Activated naive CD8-positive, alpha-beta T cell treated with anti-CD3 and anti-CD28 coated beads, Interleukin-2, amount 50 U/mL, for 16 hours (primary cell): ENCODE measurements at regions not wholly inside any gene's neighbourhood (a gene's known extent, or its start where the extent isn't known, plus 50 kb on each side); places are given as distances from the start of the nearest gene placed in this dataset.

Experiments
- DNase-seq: peaks from one replicate; pipeline ENCODE4 v3.0.0-alpha.2; 2020; ENCODE audit warnings: low read depth, low spot score

DNA sequence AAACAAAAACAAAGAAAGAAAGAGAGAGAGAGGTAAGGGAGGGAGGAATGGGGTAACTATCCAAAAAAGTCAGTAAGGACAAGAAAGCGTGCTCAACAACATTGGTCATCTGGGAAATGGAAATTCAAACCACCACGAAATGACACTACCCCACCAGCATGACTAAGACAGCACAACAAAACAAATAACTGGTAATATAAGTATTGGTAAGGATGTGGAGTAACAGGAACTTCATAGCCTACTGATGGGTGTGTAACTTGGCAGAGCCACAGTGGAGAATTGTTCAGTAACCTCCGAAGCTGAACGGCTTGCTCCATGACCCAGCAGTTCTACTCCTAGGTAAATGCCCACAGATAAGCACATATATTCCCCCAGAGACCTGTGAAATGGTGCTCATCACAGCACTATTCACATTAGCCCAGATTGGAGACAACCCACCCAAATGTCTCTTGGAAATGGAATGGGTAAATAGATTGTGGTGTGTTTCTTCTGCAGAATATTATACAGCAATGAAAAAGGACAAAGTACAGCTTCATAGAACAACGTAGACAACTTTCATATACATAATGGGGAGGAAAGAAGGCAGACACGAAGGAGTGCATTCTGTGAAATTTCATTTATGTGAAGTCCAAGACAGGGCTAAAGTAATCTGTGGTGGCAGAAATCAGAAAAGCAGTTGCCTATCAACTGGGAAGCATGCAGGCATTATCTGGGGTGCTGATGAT is 95.5 kb upstream of the ATP6AP2 start:
- no peak for DNase-seq

DNA sequence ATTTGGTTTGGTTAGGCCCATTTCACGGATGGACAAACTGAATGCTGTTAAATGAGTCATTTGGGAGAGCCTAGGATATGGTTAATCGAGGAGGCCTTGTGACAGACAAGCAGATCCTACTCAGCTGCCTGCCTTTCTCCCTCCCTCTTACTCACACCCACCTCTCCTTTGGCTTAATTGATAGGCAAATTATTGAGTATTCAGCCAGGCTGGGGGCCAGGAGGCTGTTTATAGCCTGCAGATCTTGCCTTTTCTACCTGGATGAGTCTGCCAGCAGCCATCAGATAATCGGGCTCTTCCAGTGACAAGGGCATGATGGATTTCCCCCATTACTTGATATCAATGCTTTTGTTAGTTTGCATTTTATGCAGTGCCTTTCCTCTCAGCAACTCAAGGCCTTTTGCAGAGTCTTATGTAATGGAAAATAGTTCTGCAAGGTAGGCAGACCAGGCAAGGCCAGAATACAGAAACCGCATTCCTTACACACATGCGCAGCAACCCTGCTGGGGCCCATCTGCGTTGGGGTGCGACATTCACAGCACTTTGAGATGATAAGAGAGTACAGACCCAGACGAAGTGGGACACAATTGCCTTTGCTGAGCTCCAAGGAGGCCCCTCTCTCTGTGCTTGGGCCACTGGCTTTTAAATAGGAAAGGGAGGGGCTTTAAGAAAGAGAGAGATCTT is 96.2 kb upstream of the ATP6AP2 start:
- no peak for DNase-seq

DNA sequence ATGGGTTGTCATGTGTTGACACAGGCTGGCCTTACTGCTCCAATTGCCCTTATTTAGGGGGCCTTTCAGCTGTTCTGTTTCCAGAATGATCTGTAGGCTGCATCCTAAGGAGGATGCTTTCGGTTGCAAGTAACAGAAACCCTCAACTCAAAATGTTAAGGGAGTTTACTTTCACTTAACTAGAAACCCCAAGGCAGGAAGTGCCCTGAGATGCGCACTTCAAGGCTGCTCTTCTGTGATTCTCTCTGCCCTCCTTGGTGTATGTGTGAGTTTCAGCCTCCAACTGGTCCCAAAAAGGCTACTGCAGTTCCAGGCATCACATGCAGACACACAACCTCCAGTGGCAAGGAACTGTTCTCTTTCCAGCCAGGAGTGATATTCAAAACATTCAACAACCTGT is 97.3 kb upstream of the ATP6AP2 start:
- no peak for DNase-seq

DNA sequence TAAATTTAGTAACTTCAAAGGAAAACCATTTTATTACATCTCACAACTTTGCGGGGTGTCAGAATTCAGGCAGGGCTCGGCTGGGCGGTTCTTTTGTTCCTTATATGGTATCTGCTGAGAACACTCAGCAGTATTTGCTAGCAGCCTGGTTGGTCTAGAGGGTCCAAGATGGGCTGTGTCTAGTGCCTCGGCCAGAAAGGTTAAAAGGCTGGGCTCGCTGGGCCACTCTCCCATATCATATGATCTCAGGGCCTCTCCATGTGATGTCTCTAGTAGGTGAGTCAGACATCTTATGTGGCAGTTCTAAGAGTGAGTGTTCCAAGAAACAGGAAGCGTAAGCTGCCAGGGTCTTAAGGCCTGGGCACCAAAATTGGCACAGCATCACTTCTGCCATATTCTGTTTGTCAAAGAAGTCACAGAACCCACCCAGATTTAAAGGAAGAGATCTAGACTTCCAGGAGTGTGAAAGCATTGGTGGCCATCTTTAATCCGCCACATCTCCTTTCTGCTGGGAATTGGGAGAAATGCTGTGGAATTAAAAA is 100.9 kb upstream of the ATP6AP2 start:
- no peak for DNase-seq

DNA sequence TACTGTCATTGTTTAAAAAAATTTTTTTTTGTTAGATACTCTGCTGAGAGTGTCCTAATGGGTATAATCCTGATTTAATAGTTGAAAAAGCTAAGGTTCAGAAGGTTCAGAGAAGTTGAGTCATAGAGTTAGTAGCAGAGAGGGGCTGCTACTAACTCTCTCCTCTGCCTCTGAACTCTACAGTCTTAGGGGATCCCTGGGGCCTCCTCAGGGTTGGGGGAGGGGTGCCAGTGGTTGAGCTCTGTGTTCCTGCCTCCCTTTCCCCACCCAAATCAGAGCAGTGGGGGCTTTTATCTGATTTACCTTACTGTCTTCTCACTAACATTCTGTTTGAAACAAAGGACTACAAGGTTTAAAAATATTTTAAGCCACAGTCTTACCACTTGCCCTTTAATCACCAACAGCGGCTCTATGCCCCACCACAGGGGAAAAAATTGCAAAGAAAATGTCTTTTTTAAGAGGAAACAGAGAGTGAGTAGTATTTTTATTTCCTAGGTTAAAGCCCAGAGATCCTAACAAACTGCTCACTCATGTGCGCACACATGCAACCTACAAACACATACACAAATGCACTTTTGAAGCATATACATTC is 102.2 kb upstream of the ATP6AP2 start:
- no peak for DNase-seq

DNA sequence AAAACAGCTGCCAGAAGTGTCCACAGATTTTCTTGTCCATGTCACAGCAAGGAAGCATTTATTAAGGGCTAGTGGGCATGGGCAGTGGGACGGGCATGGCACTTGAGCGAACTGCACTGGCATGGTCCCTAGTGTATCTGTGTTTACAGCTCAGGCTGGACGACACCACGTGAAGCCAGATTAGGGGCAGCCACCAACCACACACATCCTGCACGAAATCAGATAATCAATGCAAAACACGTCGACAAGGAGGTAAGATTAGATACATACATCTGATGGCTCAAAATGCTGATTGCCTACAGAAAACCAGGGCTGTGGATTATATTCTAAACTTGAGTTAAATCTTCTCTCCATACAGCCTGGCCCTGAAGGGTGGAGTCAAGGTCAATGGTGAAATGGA is 103.8 kb upstream of the ATP6AP2 start:
- DNase-seq = no peak

DNA sequence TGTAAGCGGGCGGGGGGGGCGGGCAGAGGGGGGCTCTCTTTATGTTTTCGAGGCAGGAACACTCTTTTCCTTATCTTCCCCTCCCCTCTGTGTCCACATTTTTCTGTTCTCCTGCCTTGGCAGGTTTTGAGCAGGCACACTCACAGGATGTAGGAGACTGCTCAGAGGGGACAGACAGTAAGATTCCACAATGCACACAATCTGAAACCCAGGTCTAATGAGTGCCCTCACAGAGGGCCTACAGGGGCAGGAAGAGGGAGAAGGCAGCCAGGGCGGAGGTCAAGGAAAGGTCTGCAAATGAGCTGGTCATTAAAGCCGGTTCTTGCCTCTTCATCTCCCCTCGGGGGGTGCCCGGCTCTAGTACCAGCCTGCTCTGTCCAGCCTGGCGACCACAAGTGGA is 106.1 kb upstream of the ATP6AP2 start:
- no peak for DNase-seq

DNA sequence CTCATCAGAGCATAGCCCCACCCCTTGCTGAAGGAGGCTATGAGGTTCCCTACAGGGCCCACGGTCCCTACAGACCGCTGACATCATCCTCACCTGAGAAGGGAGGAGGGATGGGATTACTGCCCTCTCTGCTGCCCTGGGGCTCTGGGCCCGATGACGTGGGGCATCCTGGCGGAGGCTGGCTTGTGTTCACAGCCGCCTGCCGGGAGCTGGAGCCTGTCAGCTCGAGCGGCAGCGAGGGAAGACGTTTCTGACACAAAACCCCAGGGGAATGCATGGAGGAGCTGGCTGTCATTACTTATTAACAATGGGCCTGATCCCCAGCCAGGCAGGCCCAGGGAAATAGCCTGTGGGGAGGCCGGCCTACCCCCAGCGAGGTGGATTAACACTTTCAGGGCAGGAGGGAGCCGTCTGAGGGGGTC is 106.6 kb upstream of the ATP6AP2 start:
- no peak for DNase-seq

DNA sequence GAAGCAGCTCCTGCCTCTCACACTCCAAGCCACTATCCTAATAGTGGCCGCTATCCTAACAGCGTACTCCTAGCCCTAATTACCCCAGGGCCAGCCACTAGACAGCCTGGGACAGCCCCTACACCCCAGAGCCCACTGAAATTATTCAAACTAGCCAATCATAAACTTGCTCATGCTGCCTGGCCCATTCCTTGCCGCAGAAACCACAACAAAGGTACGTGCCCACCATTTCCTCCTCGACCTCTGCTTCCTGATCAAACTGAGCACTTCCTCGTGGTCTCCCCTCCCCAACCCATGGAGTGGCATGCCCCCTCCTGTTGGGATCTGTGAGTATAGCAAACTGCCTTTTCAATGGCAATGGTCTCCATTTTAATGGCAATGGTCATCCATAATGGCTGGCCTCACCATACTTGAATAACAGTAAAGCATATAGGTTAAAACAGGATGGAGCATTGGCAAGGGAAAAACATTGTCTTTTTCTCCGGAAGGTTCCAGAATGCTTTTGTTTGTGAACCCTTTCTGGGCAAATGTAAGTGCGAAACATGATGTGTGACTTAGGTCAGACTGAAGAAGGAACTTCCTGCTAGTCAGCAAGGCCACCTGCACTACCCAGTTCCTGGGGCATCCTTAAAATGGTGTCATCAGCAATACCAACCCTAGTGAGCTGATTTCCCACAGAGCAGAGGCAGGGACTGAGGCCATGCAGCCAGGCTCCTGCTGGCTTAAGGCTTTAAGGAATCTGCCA is 107.1 kb upstream of the ATP6AP2 start:
- DNase-seq = no peak

DNA sequence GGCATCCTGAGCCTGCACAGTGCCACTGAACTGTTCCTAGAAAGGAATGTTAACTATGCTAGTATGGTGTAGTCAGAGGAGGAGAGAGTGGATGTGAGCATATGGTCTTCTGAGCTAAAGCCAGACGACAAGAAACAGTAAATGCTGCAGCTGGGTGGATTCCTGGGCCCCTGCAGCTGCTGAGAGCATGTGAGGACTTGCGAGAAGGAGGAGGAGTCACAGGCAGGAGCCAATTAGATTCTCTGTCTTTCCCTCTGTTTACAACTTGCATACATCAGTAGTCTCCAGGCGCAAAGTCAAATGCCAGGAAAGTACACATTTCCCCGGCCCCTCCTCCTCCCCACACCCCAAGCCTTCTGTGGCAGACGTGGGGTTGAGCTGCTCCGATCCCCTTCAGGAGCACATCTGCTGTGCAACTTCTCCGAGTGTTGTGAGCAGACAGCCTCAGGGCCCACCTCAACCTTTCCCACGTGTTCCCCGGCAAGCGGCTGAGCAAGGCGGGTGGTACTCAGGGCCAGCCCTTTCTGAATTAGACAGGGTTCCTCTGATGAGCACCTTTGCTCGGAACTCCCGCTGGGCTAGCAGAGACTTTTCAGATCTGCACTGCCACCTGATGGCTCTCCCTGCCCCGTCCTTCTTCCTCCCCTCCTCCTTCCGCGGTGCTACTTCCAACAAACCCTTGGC is 108.7 kb upstream of the ATP6AP2 start:
- no peak for DNase-seq

DNA sequence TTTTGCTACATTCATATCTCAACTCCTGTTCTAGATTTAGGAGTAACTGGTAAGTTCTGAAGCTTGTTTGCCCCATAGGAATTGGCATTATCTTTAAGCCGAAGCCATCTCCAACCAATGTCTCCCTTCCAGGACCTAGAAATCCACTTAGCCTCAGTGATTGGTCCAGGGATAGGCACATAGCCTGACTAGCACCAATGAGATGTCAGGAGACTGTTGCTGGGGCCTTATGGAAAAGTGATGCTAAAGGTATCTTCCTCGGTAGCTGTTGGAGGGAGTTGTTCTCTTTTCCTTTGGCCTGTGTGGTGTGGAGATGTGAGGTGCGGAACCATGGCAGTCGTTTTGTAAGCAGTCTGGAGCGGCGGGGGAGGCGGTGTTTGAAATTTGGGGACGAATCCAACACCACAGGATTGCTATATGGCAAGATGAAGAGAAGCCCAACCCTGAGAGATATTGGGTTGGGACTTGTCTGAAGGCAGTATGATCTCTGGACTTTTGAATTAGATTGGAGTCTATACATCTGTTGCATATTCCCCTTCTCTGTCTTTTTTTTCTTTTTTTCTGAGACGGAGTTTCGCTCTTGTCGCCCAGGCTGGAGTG is 109.8 kb upstream of the ATP6AP2 start:
- no peak for DNase-seq

DNA sequence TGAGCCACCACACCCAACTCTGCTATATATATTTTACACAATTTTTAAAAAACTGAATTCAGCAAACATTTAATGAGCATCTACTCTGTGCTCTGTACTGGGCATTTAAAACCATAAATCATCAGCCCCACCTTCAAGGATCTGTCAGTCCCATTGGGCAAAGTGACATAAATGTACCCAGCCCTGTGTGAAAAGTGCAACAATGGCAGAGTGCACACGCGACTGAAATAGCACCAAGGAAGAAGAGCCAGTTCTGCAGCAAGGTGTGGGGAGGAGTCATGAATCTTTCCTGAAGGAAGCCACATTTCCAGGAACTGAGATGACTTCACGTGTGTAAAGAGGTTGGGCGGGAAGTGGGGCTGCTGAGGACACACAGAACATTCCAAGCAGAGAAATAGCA is 111.5 kb upstream of the ATP6AP2 start:
- no peak for DNase-seq

DNA sequence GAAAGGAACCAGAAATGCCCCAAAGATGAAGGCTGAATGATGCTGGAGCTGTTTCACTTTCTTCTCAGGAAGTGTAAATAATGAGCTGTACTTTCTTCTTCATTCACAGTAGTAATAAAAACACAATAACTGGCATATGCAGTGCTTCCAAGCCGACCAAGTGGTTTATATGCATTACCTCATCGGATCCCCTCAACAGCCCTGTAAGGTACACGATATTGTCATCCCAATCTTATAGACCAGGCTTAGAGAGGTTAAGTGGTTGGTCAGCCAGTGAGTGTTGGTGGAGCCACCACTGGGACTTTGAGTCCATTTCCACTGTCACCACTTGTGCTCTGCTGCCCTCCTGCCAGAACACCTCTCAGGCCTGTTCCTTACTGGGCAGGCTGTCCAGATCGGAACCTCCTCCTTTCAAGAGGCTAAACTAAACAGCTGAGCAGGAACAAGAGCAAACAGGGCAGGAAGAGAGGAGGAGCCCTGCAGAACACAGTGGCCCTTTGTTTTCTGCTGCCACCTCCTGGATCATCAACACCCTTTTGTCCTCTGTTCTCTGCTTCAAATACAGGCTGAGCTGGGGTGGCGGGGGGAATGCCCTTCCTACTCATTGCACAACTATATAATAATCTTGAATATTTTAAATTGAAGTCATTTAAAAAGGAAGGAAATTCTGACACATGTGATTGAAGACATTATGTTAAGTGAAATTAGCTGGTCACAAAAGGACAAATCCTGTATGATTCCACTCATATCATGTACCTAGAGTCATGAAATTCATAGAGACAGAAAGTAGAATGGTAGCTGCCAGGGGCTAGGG is 112.5 kb upstream of the ATP6AP2 start:
- DNase-seq = no peak

DNA sequence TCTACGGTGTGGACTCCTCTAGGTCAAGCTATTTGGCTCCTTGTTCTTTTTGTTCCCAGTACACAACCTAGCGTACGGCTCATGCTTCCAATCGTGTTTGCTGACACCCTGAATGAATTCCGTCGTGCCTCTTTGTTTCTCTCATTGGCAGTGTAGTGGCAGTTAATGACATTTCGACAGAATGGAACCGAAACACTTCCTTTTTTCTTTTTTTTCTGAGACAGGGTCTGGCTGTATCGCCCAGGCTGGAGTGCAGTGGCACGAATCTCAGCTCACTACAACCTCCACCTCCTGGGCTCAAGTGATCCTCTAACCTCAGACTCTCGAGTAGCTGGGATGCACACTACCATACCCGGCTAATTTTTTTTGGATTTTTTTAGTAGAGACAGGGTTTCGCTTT is 113.3 kb upstream of the ATP6AP2 start:
- DNase-seq = no peak

DNA sequence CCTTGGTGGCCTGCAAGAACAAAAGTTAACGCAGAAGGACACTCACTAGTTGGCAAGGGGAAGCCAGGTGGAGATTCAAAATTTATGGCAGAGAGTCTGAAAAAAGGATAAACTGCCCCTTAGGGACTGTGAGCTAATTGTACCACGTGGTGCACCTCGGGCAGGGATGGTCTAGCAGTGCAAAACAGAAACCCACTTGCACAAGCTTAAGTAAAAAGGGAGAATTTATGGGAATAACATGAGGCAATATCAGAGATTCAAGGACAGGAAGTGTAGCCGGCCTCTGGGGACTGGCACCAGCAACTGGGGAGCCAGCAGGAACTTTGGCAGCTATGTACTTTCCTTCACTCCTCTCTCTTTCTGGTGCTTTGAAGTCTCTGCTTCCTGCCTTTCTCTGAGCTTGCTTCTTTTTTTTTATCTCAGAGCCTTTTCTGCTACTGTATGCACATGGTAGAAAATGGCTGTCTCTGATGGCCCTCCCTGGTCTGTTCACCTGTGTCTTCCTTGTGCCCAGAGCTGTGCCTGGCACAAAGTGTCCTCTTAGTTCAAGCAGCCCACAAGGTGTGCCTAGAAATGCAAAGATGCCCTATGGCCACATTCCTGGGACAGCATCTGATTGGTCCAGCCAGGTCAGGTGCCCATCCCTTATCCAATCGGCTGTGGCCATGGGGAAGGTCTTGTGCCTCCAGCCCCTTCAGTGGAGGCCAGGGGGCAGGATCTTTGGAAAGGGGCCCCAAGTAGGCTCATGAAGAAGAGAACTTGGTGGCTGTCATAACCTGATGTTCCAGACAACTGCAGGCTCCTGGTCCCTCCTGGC is 114.8 kb upstream of the ATP6AP2 start:
- no peak for DNase-seq

DNA sequence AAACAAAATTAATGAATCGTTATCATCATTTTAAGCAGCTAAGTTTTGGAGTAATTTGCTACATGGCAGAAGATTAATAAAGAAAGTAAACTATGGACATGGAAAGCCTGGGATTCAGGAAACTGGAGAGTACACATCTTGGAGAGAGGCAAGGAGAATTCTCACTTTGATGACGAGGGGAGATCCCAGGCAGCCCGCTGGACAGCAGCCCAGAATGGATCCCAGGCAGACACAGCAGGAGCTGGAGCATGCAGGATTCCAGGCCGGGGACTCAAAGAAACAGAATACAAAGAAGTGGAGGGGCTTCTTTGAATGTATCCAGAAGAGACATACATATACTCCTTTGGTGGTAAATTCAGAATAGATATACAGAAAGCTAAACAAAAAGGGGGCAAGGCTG is 118.0 kb upstream of the ATP6AP2 start:
- DNase-seq = no peak

DNA sequence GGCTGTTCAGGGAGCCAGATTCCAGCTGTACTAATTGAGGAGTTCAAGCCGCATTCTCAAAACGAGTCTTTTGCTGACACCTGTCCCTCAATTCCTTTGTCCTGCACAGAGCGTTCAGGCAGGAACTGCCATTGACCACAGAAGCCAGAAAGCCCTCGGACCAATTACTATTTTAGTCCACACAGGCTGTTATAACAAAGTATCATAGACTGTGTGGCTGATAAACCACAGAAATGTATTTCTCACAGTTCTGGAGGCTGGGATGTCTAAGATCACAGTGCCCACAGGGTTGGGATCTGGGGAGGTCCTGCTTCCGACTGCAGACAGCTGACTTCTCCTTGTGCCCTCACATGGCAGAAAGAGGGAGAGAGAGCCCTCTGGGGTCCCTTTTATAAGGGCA is 119.8 kb upstream of the ATP6AP2 start:
- no peak for DNase-seq

DNA sequence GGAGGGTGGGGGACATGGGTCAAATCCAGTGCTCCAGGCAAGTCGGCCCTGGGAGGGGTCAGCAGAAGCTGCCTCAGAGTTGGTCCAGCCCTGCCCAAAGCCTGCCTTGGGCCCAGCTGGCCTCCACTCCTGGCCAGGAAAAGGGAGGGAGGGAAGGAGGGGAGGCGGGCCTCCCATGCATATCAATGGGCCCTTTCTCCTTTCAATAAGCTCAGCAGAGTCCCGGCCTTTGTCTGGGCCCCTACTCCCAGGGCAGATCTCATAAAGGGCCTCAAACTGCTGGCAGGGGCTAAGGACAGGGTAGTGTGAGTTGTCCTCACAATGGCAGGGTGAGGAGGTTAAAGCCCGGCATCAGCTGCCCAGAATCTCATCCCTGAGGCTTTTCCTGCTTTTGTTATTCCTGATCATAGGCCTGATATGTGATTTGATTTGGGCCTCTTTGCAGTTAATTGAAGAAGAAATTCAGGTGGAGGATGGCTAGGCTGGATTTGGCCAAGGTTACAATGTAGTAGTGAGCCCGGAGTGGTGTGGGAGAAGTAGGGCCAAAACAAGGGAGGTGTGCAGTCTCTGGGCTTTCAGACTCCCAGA is 121.1 kb upstream of the ATP6AP2 start:
- no peak for DNase-seq

DNA sequence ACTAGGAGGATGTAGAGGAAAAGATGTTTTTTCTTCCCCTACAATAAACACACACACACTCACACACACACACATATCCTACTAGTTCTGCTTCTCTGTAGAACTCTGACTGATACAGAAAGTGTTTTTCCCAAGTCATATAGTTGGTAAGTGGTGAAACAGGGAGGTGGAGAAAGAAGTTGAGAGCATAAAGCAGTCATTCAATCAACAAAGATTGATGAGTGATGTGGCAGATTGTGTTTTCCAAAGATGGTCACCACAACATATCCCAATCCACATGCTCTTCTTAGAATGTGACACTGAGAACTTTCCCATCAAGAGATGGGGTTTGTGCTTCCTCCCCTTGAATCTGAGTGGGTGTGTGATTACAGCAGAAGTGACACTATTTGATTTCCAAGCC is 123.4 kb upstream of the ATP6AP2 start:
- DNase-seq = no peak
